GM12878 (cell line): ENCODE measurements at regions not wholly inside any gene's neighbourhood (a gene's known extent, or its start where the extent isn't known, plus 50 kb on each side); places are given as distances from the start of the nearest gene placed in this dataset.

ENCODE experiments used
- ATAC-seq: fragments of 200-7000 bp; cut with Tn5 transposase; 3 replicates; pipeline ENCODE4 v1.9.1; 2020; ENCODE audit warnings: mild to moderate bottlenecking, moderate library complexity
- BruUV-seq: library from RNA; stranded (reverse); fragments of 400-500 nt; replicated peaks from 2 replicates; lab custom pipeline; 2021; lab: Mats Ljungman, UMichigan
- CTCF ChIA-PET: fragments of 300-600 bp; sonication (Branson Sonifier 250); formaldehyde crosslinking; extraction: SDS; loops from one replicate; lab custom pipeline; 2021; ENCODE audit warnings: inconsistent platforms; lab: Yijun Ruan, JAX
- POLR2A ChIA-PET: fragments of 350-600 bp; formaldehyde crosslinking; extraction: SDS; loops from one replicate; lab custom pipeline; 2021; ENCODE audit warnings: inconsistent platforms; lab: Charles Lee
- RAD21 ChIA-PET: fragments of 300-600 bp; sonication (Branson Sonifier 250); formaldehyde crosslinking; loops from one replicate; lab custom pipeline; 2023; ENCODE audit warnings: antibody characterized with exemption; ENCODE audit not compliant: unreplicated experiment; lab: Charles Lee
- SMC1A ChIA-PET: fragments of 300-600 bp; sonication (Branson Sonifier 250); formaldehyde crosslinking; loops from one replicate; lab custom pipeline; 2023; ENCODE audit not compliant: unreplicated experiment, uncharacterized antibody; lab: Charles Lee
- DNase-seq: peaks from one replicate; pipeline ENCODE4 v3.0.0-alpha.2; 2011; ENCODE audit warnings: low read depth, low spot score
- FAIRE-seq: peaks from 3 replicates; lab custom pipeline; 2011; peaks lifted over from hg19 to GRCh38; lab: Jason Lieb, UNC
- H2AFZ ChIP-seq: 2 replicates; pipeline ENCODE4 v1.6.0; 2011; ENCODE audit warnings: low read depth, low read length, control low read depth; ENCODE audit not compliant: control insufficient read depth
- H3K27ac ChIP-seq: 2 replicates; pipeline ENCODE4 v1.5.1; 2011; ENCODE audit warnings: control low read depth; ENCODE audit not compliant: control insufficient read depth, insufficient read depth
- H3K27me3 ChIP-seq, 2 experiments: replicated peaks in 1 of 2; 2 replicates each; pipeline versions ENCODE4 v1.6.0 to v1.6.1; 2011; ENCODE audit warnings: low read length in 1 of 2; ENCODE audit not compliant: control insufficient read depth in 2 of 2, insufficient read depth in 2 of 2
- H3K36me3 ChIP-seq, 2 experiments: 2 replicates each; pipeline ENCODE4 v1.5.1; 2011; ENCODE audit warnings: low read length in 1 of 2; ENCODE audit not compliant: control insufficient read depth in 2 of 2, insufficient read depth in 2 of 2
- H3K4me1 ChIP-seq: 2 replicates; pipeline ENCODE4 v1.6.1; 2011; ENCODE audit warnings: mild to moderate bottlenecking, low read length, moderate library complexity, mixed read lengths; ENCODE audit not compliant: control insufficient read depth, insufficient read depth
- H3K4me2 ChIP-seq: 2 replicates; pipeline ENCODE4 v1.6.0; 2011; ENCODE audit warnings: control low read depth; ENCODE audit not compliant: control insufficient read depth, insufficient read depth
- H3K4me3 ChIP-seq: fragments of 200-600 bp; sonication (generic); 2 replicates; pipeline ENCODE4 v1.5.1; 2016
- H3K79me2 ChIP-seq: 2 replicates; pipeline ENCODE4 v1.6.0; 2011; ENCODE audit warnings: low read length; ENCODE audit not compliant: control insufficient read depth, insufficient read depth
- H3K9ac ChIP-seq: 2 replicates; pipeline ENCODE4 v1.8.0; 2011; ENCODE audit warnings: low read length, control low read depth, mixed read lengths; ENCODE audit not compliant: control insufficient read depth, insufficient read depth
- H3K9me3 ChIP-seq: replicated peaks from 3 replicates; pipeline ENCODE4 v1.5.1; 2011; ENCODE audit warnings: mild to moderate bottlenecking, low read length; ENCODE audit not compliant: control insufficient read depth, insufficient read depth
- H4K20me1 ChIP-seq: 2 replicates; pipeline ENCODE4 v1.6.0; 2011; ENCODE audit not compliant: control insufficient read depth, insufficient read depth
- ATF3 ChIP-seq: IDR thresholded peaks from 2 replicates; pipeline ENCODE4 v1.6.1; 2011; ENCODE audit warnings: low read depth, mild to moderate bottlenecking, low read length, moderate library complexity, borderline replicate concordance; ENCODE audit errors: extremely low read depth
- DPF2 ChIP-seq: fragments of 450-650 bp; IDR thresholded peaks from 2 replicates; pipeline ENCODE4 v1.6.1; 2017; ENCODE audit warnings: mild to moderate bottlenecking
- E2F4 ChIP-seq: IDR thresholded peaks from 2 replicates; pipeline ENCODE4 v1.6.1; 2012; ENCODE audit warnings: low read depth, low read length, improper control_type of control experiment
- HDAC2 ChIP-seq: fragments of 200-600 bp; sonication (generic); IDR thresholded peaks from 2 replicates; pipeline ENCODE4 v1.6.1; 2017
- IKZF2 ChIP-seq, 2 experiments: fragments of 450-650 bp; IDR thresholded peaks; 2 replicates each; pipeline ENCODE4 v1.6.1; 2017; ENCODE audit warnings: mild to moderate bottlenecking in 2 of 2, moderate library complexity in 2 of 2
- MEF2A ChIP-seq: IDR thresholded peaks from 2 replicates; pipeline ENCODE4 v1.6.1; 2011; ENCODE audit warnings: low read depth, mild to moderate bottlenecking, low read length, moderate library complexity; ENCODE audit not compliant: insufficient read depth
- POLR2AphosphoS2 ChIP-seq: IDR thresholded peaks from 2 replicates; pipeline ENCODE4 v1.6.1; 2011; ENCODE audit warnings: low read depth, mild to moderate bottlenecking, low read length, improper control_type of control experiment, moderate library complexity
- SMARCA5 ChIP-seq: fragments of 450-650 bp; IDR thresholded peaks from 2 replicates; pipeline ENCODE4 v1.6.1; 2017; ENCODE audit warnings: mild to moderate bottlenecking
- STAT3 ChIP-seq: IDR thresholded peaks from 2 replicates; pipeline ENCODE4 v1.6.1; 2011; ENCODE audit warnings: low read depth, low read length, improper control_type of control experiment
- ZBTB11 ChIP-seq: fragments of 450-650 bp; formaldehyde crosslinking; IDR thresholded peaks from 2 replicates; pipeline ENCODE4 v1.5.0; 2022; ENCODE audit warnings: mild to moderate bottlenecking, missing genetic modification characterization
- ZBTB33 ChIP-seq: fragments of 450-650 bp; IDR thresholded peaks from 2 replicates; pipeline ENCODE4 v1.6.1; 2017; ENCODE audit warnings: mild to moderate bottlenecking
- ZNF622 ChIP-seq: fragments of 450-650 bp; IDR thresholded peaks from 2 replicates; pipeline ENCODE4 v1.6.1; 2017; ENCODE audit warnings: mild to moderate bottlenecking, inconsistent platforms
- WGBS: methylation state at CpG from one replicate; pipeline ENCODE4 v1.1.6; 2016; ENCODE audit warnings: low lambda C conversion rate; ENCODE audit not compliant: insufficient replicate concordance, insufficient coverage; ENCODE audit errors: missing lambda C conversion rate; 5-methylcytosine and 5-hydroxymethylcytosine counted together
- in situ Hi-C: fragments of 300-500 bp; cut with MboI; formaldehyde crosslinking; loops from 9 replicates; pipeline ENCODE4 v1.14.3; 2018; ENCODE audit warnings: mixed read lengths
- intact Hi-C: fragments of 100-400 bp; cut with micrococcal nuclease; formaldehyde crosslinking; loops from one replicate; pipeline ENCODE4 v1.14.2; 2022; ENCODE audit not compliant: unreplicated experiment

GRCh38 chr3:178203650-178204049 lies 332.6 kb upstream of the KCNMB2 start:
- ChIA-PET SMC1A (no interaction called here), RAD21 (no interaction called here), POLR2A (no interaction called here), CTCF (no interaction called here)
- intact Hi-C loops (no loop called here), in situ Hi-C loops (no loop called here)
- Histone ChIP-seq H3K4me3 (no peak overlapping the region), H3K9me3 (no peaks in the 10 kb centered on the region), H3K27me3 (no peaks in the 10 kb centered on the region), H3K9ac (no peak overlapping the region), H3K4me1 (no peaks in the 10 kb centered on the region), H4K20me1 (no peaks in the 10 kb centered on the region), H2AFZ (no peak overlapping the region), H3K4me2 (no peak overlapping the region), H3K36me3 (no peaks in the 10 kb centered on the region), H3K79me2 (no peaks in the 10 kb centered on the region), H3K27ac (no peak overlapping the region)
- ATAC-seq, result no peak
- FAIRE-seq, result no peak
- DNase-seq, result no peak
- TF ChIP-seq DPF2, result no peak
- TF ChIP-seq ZBTB11 (CRISPR knock-in tag), result no peak
- TF ChIP-seq MEF2A, result no peak
- no peak for TF ChIP-seq POLR2AphosphoS2
- TF ChIP-seq HDAC2, result no peak
- 4% methylated on average over 2 of the region's 2 CpGs for WGBS
- BruUV-seq, result no TSS peak

GRCh38 chr3:178205740-178206139 lies 330.5 kb upstream of the KCNMB2 start:
- no peaks in the 10 kb centered on the region for H4K20me1 ChIP-seq
- ChIA-PET SMC1A (no interaction called here), CTCF (no interaction called here), POLR2A (no interaction called here), RAD21 (no interaction called here)
- H3K27me3 ChIP-seq, result no peaks in the 10 kb centered on the region
- in situ Hi-C loops (no loop called here), intact Hi-C loops (no loop called here)
- H3K27ac ChIP-seq, result no peak overlapping the region
- H2AFZ ChIP-seq, result no peak overlapping the region
- WGBS, result 0% methylated on average over 1 of the region's 1 CpG
- ATAC-seq (no peak), DNase-seq (no peak), FAIRE-seq (no peak)
- H3K4me2 ChIP-seq, result no peak overlapping the region
- H3K9ac ChIP-seq, result no peak overlapping the region
- BruUV-seq, result no TSS peak
- H3K9me3 ChIP-seq, result no peaks in the 10 kb centered on the region
- no peaks in the 10 kb centered on the region for H3K79me2 ChIP-seq
- no peaks in the 10 kb centered on the region for H3K4me1 ChIP-seq
- no peaks in the 10 kb centered on the region for H3K36me3 ChIP-seq
- H3K4me3 ChIP-seq, result no peak overlapping the region
- TF ChIP-seq ATF3 (no peak), STAT3 (no peak), ZBTB33 (no peak), ZNF622 (no peak), SMARCA5 (no peak), IKZF2 (IDR thresholded peaks at IDR 0.05) (no peak), E2F4 (no peak)
